ENCODE measurements at regions not wholly inside any gene's neighbourhood (a gene's known extent, or its start where the extent isn't known, plus 50 kb on each side); places are given as distances from the start of the nearest gene placed in this dataset.

- TF ChIP-seq CTCF (conservative IDR thresholded peaks at IDR 0.05 in 1 of 2, IDR thresholded peaks at IDR 0.05 in 1 of 2; ENCODE audit: extremely low read depth in 1 of 2, insufficient read depth in 1 of 2, low read depth in 1 of 2, low read length in 2 of 2) (no peak), EZH2 (IDR thresholded peaks at IDR 0.05; ENCODE audit: borderline replicate concordance, low read length) (no peak)
Observed at GRCh38 chr18:34031810-34032209, 192.9 kb downstream of the NOL4 start.

Data from mammary epithelial cell (primary cell).